ENCODE measurements at regions not wholly inside any gene's neighbourhood (a gene's known extent, or its start where the extent isn't known, plus 50 kb on each side); places are given as distances from the start of the nearest gene placed in this dataset.

DNA sequence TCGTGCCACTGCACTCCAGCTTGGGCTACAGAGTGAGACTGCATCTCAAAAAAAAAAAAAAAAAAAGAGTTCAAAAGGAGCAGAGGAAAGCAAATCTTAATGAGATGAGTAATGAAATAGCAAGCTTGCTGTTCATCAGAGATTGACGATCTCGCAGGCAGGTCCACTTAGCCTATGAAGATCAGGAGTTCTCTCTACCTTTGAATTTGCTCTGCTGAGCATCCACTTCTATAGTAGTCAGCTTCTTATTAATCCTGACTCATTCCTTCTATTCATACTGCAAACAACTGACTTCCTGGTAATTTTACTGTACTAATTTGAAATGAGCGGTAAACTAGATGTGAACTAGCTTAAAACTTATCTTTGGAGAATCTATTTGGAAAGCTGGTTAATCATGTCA lies 1014.6 kb downstream of the GATA3 start:
- peaks cover 7% of the 10 kb centered on the region for H3K9me3 ChIP-seq (ENCODE audit: control insufficient read depth, insufficient read depth, low read length)
- CTCF ChIA-PET = no interaction called here
- no peak overlapping the region for H3K4me3 ChIP-seq (ENCODE audit: low read depth, low read length)
- H3K27ac ChIP-seq (ENCODE audit: low read depth, low read length) = no peak overlapping the region
- H3K27me3 ChIP-seq (ENCODE audit: control insufficient read depth, insufficient read depth, low read length) = no peaks in the 10 kb centered on the region
- TF ChIP-seq, protein P1, sequence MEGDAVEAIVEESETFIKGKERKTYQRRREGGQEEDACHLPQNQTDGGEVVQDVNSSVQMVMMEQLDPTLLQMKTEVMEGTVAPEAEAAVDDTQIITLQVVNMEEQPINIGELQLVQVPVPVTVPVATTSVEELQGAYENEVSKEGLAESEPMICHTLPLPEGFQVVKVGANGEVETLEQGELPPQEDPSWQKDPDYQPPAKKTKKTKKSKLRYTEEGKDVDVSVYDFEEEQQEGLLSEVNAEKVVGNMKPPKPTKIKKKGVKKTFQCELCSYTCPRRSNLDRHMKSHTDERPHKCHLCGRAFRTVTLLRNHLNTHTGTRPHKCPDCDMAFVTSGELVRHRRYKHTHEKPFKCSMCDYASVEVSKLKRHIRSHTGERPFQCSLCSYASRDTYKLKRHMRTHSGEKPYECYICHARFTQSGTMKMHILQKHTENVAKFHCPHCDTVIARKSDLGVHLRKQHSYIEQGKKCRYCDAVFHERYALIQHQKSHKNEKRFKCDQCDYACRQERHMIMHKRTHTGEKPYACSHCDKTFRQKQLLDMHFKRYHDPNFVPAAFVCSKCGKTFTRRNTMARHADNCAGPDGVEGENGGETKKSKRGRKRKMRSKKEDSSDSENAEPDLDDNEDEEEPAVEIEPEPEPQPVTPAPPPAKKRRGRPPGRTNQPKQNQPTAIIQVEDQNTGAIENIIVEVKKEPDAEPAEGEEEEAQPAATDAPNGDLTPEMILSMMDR (IDR thresholded peaks at IDR 0.05; ENCODE audit: low read depth, low read length) = no peak
- no peak for DNase-seq (ENCODE audit: low read depth, low spot score)
- POLR2A ChIA-PET = no interaction called here

DNA sequence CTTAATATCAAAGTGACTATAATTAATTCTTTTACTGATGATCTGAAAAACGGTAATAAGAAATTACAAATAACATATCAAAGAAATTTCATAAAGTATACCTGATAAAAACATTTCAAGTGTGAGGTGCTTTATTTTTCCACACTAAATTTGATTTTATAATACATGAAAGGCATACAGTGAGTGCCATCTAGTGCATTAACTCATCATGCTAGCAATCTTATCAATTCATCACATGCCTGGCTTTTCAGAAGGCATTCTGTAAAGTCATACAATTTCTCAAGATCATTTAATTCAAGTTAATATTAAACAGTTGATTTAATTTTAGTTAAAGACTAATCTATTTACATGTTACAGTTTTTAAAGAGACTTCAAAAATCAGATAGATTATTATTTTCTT lies 1020.9 kb downstream of the GATA3 start:
- ChIA-PET CTCF (no interaction called here), POLR2A (no interaction called here)
- peaks cover 2% of the 10 kb centered on the region; the same call in 1 of the 2 replicates for H3K9me3 ChIP-seq (ENCODE audit: control insufficient read depth, insufficient read depth, low read length)
- DNase-seq (ENCODE audit: low read depth, low spot score) = no peak
- H3K27me3 ChIP-seq (ENCODE audit: control insufficient read depth, insufficient read depth, low read length) = no peaks in the 10 kb centered on the region
- TF ChIP-seq, protein P1 (IDR thresholded peaks at IDR 0.05; ENCODE audit: low read depth, low read length) = no peak
- no peak overlapping the region for H3K27ac ChIP-seq (ENCODE audit: low read depth, low read length)
- H3K4me3 ChIP-seq (ENCODE audit: low read depth, low read length) = no peak overlapping the region

DNA sequence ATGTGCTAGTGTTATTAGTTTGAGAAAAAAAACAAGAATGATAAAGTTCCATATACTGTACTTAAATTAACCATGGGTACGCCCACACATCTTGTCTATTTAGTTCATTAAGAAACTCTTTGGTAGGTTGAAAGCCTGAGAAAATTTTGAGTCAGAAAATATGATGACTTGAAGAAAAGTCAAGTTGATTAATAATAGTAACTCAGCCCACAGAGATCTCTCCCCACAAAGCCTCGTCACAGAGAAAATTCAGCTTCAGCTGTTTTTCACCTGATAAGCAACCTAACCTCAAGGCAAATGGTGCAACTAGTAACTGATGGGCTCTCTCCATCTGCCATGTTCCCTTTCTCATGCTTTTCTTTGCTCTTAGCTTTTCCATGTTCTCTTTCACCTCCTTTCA lies 1021.6 kb downstream of the GATA3 start:
- Histone ChIP-seq H3K27me3 (ENCODE audit: control insufficient read depth, insufficient read depth, low read length) (no peaks in the 10 kb centered on the region), H3K9me3 (ENCODE audit: control insufficient read depth, insufficient read depth, low read length) (peaks cover 2% of the 10 kb centered on the region; the same call in 1 of the 2 replicates), H3K4me3 (ENCODE audit: low read depth, low read length) (no peak overlapping the region), H3K27ac (ENCODE audit: low read depth, low read length) (no peak overlapping the region)
- TF ChIP-seq, protein P1 (IDR thresholded peaks at IDR 0.05; ENCODE audit: low read depth, low read length) = no peak
- DNase-seq (ENCODE audit: low read depth, low spot score) = no peak
- ChIA-PET CTCF (no interaction called here), POLR2A (no interaction called here)

DNA sequence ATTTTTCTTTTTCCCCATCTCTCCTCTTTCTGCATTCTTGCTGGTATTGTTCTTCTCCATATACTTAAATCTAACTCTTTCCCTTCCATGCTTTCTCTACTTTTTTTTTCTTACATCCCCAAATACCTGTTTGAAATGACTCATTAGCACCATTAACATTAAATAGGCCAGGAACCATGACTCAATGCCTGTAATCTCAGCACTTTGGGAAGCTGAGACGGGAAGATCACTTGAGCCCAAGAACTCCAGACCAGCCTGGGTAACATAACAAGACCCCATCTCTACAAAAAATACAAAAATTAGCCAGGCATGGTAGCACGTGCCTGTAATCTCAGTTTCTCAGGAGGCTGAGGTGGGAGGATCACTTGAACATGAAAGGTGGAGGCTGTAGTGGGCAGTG lies 1026.8 kb downstream of the GATA3 start:
- Histone ChIP-seq H3K4me3 (ENCODE audit: low read depth, low read length) (no peak overlapping the region), H3K27ac (ENCODE audit: low read depth, low read length) (no peak overlapping the region), H3K27me3 (ENCODE audit: control insufficient read depth, insufficient read depth, low read length) (no peaks in the 10 kb centered on the region), H3K9me3 (ENCODE audit: control insufficient read depth, insufficient read depth, low read length) (no peaks in the 10 kb centered on the region; the same call in none of the 2 replicates)
- no peak for DNase-seq (ENCODE audit: low read depth, low spot score)
- TF ChIP-seq, protein P1 (IDR thresholded peaks at IDR 0.05; ENCODE audit: low read depth, low read length) = no peak
- ChIA-PET CTCF (no interaction called here), POLR2A (no interaction called here)

DNA sequence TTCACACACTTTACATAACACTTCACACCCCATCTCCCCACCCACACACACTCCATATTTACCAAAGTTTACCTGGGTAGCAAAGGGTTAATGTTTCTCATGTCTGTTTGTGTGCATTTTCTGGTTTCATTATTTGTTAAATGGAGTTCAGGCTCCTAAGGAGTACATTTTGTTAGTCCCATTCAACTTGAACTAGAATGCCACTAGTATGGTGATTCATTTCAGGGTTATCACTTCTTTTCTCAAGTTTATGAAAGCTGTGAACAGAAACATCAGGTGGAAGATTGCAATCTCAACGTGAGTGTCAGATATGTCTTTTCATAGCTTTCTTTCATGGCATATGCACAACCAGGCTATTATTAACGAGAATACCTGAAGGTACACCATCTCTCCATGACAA lies 1027.5 kb downstream of the GATA3 start:
- H3K4me3 ChIP-seq (ENCODE audit: low read depth, low read length) = no peak overlapping the region
- ChIA-PET POLR2A (no interaction called here), CTCF (no interaction called here)
- no peaks in the 10 kb centered on the region; the same call in none of the 2 replicates for H3K9me3 ChIP-seq (ENCODE audit: control insufficient read depth, insufficient read depth, low read length)
- H3K27me3 ChIP-seq (ENCODE audit: control insufficient read depth, insufficient read depth, low read length) = no peaks in the 10 kb centered on the region
- H3K27ac ChIP-seq (ENCODE audit: low read depth, low read length) = no peak overlapping the region
- DNase-seq (ENCODE audit: low read depth, low spot score) = no peak
- TF ChIP-seq, protein P1 (IDR thresholded peaks at IDR 0.05; ENCODE audit: low read depth, low read length) = no peak

All from AG04450 (cell line).